ENCODE measurements at regions not wholly inside any gene's neighbourhood (a gene's known extent, or its start where the extent isn't known, plus 50 kb on each side); places are given as distances from the start of the nearest gene placed in this dataset.

DNA sequence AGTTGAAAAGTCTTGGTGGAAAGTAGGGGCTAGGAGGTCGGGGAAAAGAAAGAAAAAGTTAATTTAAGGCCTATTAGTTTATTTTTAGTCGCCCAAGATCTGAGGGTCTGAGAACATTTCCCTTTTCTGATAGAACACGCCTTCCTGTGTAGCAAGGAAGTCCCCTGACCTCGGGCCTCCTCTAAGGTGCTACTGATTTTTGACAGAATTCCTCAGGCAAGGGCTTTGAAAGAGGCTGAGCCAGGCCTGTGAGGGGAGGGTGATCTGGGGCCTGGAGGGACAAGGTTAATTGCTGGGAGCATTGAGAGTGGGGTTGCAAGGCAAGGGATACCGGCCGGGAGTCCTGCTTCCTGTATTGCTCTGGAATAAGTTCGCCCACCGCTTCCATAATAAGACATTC is 131.4 kb upstream of the MYCN start:
- H3K27ac ChIP-seq (ENCODE audit: low read length), result no peak overlapping the region
- no peaks in the 10 kb centered on the region for H3K4me1 ChIP-seq (ENCODE audit: insufficient read depth, low read length)
- no peak overlapping the region for H3K9ac ChIP-seq (ENCODE audit: low read depth, low read length)
- no peaks in the 10 kb centered on the region for H3K36me3 ChIP-seq (ENCODE audit: insufficient read depth, low read length)
- no peak overlapping the region for H3K4me3 ChIP-seq (ENCODE audit: low read depth in 1 of 2, low read length in 2 of 2)
- no peak overlapping the region for H3K4me2 ChIP-seq (ENCODE audit: insufficient read depth, low read length)
- H3K9me3 ChIP-seq (ENCODE audit: insufficient read depth, low read length, severe bottlenecking), result no peaks in the 10 kb centered on the region
- DNase-seq (no peak), ATAC-seq (ENCODE audit: insufficient read depth, low read depth) (no peak)
- no peaks in the 10 kb centered on the region for H3K27me3 ChIP-seq (ENCODE audit: insufficient read depth, low read length, poor library complexity)
- H3K79me2 ChIP-seq (ENCODE audit: insufficient read depth, low read length), result no peaks in the 10 kb centered on the region
- no peak overlapping the region for H2AFZ ChIP-seq (ENCODE audit: low read depth, low read length)
- TF ChIP-seq, protein P1, sequence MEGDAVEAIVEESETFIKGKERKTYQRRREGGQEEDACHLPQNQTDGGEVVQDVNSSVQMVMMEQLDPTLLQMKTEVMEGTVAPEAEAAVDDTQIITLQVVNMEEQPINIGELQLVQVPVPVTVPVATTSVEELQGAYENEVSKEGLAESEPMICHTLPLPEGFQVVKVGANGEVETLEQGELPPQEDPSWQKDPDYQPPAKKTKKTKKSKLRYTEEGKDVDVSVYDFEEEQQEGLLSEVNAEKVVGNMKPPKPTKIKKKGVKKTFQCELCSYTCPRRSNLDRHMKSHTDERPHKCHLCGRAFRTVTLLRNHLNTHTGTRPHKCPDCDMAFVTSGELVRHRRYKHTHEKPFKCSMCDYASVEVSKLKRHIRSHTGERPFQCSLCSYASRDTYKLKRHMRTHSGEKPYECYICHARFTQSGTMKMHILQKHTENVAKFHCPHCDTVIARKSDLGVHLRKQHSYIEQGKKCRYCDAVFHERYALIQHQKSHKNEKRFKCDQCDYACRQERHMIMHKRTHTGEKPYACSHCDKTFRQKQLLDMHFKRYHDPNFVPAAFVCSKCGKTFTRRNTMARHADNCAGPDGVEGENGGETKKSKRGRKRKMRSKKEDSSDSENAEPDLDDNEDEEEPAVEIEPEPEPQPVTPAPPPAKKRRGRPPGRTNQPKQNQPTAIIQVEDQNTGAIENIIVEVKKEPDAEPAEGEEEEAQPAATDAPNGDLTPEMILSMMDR (IDR thresholded peaks at IDR 0.05; ENCODE audit: borderline replicate concordance, extremely low read depth, low read length, poor library complexity, severe bottlenecking), result no peak
- no peak for TF ChIP-seq EZH2 (IDR thresholded peaks at IDR 0.05; ENCODE audit: borderline replicate concordance, low read depth, low read length, severe bottlenecking)
- no peaks in the 10 kb centered on the region for H4K20me1 ChIP-seq (ENCODE audit: insufficient read depth, low read length)

DNA sequence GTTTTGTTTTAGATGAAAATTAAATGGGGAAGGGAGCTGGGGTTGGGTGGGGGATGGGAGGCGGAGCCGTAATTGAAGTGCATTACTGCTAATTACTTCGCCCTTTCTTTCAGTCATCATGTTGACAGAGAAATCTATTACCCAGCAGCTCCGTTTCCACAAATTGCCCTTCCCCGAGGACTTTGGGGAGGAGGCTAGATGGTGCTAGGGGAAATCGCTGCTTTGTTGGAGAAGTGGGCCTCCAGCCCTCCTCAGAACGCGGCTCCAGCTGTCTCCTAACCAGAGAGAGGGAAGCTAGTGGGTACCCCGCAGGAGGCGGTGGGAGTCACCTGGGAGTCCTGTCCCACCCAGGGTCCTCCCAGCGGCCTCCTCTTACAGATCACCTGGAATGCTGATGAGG is 130.9 kb upstream of the MYCN start:
- Histone ChIP-seq H3K27me3 (ENCODE audit: insufficient read depth, low read length, poor library complexity) (no peaks in the 10 kb centered on the region), H3K9me3 (ENCODE audit: insufficient read depth, low read length, severe bottlenecking) (no peaks in the 10 kb centered on the region), H4K20me1 (ENCODE audit: insufficient read depth, low read length) (no peaks in the 10 kb centered on the region), H3K4me1 (ENCODE audit: insufficient read depth, low read length) (no peaks in the 10 kb centered on the region), H3K27ac (ENCODE audit: low read length) (no peak overlapping the region), H3K4me2 (ENCODE audit: insufficient read depth, low read length) (no peak overlapping the region), H2AFZ (ENCODE audit: low read depth, low read length) (no peak overlapping the region), H3K79me2 (ENCODE audit: insufficient read depth, low read length) (no peaks in the 10 kb centered on the region), H3K36me3 (ENCODE audit: insufficient read depth, low read length) (no peaks in the 10 kb centered on the region), H3K9ac (ENCODE audit: low read depth, low read length) (no peak overlapping the region), H3K4me3 (ENCODE audit: low read depth in 1 of 2, low read length in 2 of 2) (no peak overlapping the region)
- DNase-seq (no peak), ATAC-seq (ENCODE audit: insufficient read depth, low read depth) (no peak)
- no peak for TF ChIP-seq EZH2 (IDR thresholded peaks at IDR 0.05; ENCODE audit: borderline replicate concordance, low read depth, low read length, severe bottlenecking)
- TF ChIP-seq, protein P1 (IDR thresholded peaks at IDR 0.05; ENCODE audit: borderline replicate concordance, extremely low read depth, low read length, poor library complexity, severe bottlenecking), result no peak

DNA sequence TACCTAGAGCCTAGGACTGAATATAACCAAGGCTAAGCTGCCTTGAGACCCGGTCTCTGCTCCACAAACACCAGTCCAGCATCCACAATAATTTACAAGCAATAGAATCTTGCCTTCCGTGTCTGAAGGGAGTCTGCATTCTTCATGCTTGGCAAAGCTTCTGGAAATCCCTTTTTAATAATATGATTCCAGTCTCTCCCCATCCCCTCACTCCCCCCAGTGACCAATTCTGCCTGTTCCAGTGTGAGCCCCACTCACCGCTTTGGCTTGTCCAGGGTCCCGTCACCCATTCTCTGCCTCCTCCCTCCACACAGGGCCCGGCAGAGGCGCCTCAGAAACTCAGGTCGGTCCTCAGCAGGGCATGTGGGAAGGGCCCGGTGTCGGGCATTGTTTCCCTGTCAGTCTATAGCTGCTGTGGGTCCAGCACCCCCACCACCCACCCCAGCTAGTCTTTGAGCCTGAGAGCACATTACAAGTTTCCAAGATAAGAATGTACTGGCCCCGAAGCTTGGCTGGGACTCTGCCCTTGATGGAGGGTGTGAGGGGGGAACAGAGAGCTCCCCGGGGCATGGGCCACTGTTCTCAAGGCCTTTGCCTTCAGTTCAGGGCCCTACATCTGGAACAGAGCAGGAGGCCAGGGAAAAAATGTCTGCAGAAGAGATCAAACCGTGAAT is 129.7 kb upstream of the MYCN start:
- H3K9ac ChIP-seq (ENCODE audit: low read depth, low read length), result no peak overlapping the region
- DNase-seq (no peak), ATAC-seq (ENCODE audit: insufficient read depth, low read depth) (no peak)

More for the DNA sequence above, 129.7 kb upstream of the MYCN start:
- H3K36me3 ChIP-seq (ENCODE audit: insufficient read depth, low read length), result no peaks in the 10 kb centered on the region
- H3K4me2 ChIP-seq (ENCODE audit: insufficient read depth, low read length), result no peak overlapping the region
- no peak overlapping the region for H3K27ac ChIP-seq (ENCODE audit: low read length)
- no peak for TF ChIP-seq EZH2 (IDR thresholded peaks at IDR 0.05; ENCODE audit: borderline replicate concordance, low read depth, low read length, severe bottlenecking)
- TF ChIP-seq, protein P1 (IDR thresholded peaks at IDR 0.05; ENCODE audit: borderline replicate concordance, extremely low read depth, low read length, poor library complexity, severe bottlenecking), result no peak
- H3K4me3 ChIP-seq (ENCODE audit: low read depth in 1 of 2, low read length in 2 of 2), result no peak overlapping the region
- H3K79me2 ChIP-seq (ENCODE audit: insufficient read depth, low read length), result no peaks in the 10 kb centered on the region
- H3K4me1 ChIP-seq (ENCODE audit: insufficient read depth, low read length), result no peaks in the 10 kb centered on the region
- no peak overlapping the region for H2AFZ ChIP-seq (ENCODE audit: low read depth, low read length)
- H3K9me3 ChIP-seq (ENCODE audit: insufficient read depth, low read length, severe bottlenecking), result no peaks in the 10 kb centered on the region
- no peaks in the 10 kb centered on the region for H4K20me1 ChIP-seq (ENCODE audit: insufficient read depth, low read length)
- H3K27me3 ChIP-seq (ENCODE audit: insufficient read depth, low read length, poor library complexity), result no peaks in the 10 kb centered on the region

Data from DND-41 (cell line).